ENCODE measurements at regions not wholly inside any gene's neighbourhood (a gene's known extent, or its start where the extent isn't known, plus 50 kb on each side); places are given as distances from the start of the nearest gene placed in this dataset.

- intact Hi-C loops (cut with micrococcal nuclease; ENCODE audit: unreplicated experiment), result no loop called here
- DNase-seq (ENCODE audit: low spot score) (no peak), FAIRE-seq (no peak), ATAC-seq (no peak)
- no TSS peak for BruUV-seq (replicated peaks)
- Histone ChIP-seq H4K20me1 (ENCODE audit: insufficient read depth, low read length) (no peaks in the 10 kb centered on the region), H3K27me3 (ENCODE audit: control insufficient read depth in 1 of 2, insufficient read depth in 2 of 2, low read length in 2 of 2) (peaks cover 2 to 30% of the 10 kb centered on the region in 2 experiments; a peak in 4 of 5 replicates), H3K36me3 (replicated peaks in 1 of 2; ENCODE audit: control insufficient read depth in 1 of 2, insufficient read depth in 2 of 2, low read length in 2 of 2) (no peaks in the 10 kb centered on the region), H3K9me3 (ENCODE audit: low read length) (no peaks in the 10 kb centered on the region), H3K9ac (ENCODE audit: insufficient read depth, low read depth, low read length) (no peak overlapping the region), H3K4me2 (ENCODE audit: low read depth, low read length) (no peak overlapping the region), H3K4me1 (ENCODE audit: insufficient read depth, low read length) (no peaks in the 10 kb centered on the region), H2AFZ (ENCODE audit: low read length) (no peak overlapping the region), H3K79me2 (ENCODE audit: insufficient read depth, low read length) (no peaks in the 10 kb centered on the region), H3K4me3 (replicated peaks in 1 of 3; ENCODE audit: insufficient read depth in 1 of 3, low read depth in 2 of 3, low read length in 3 of 3) (no peak overlapping the region), H3K27ac (ENCODE audit: extremely low read length, insufficient read depth, low read length) (no peak overlapping the region)
- ChIA-PET CTCF (ENCODE audit: low intra/inter-chr PET ratio, low total read pairs) (no interaction called here), POLR2A (no interaction called here)
- in situ Hi-C loops (cut with HindIII; ENCODE audit: extremely low pct_ligation_motif_present, low pct_unique_long_range_greater_than_20kb), result no loop called here
- WGBS (ENCODE audit: low lambda C conversion rate), result 51% methylated on average over 12 of the region's 12 CpGs
- TF ChIP-seq AGO1 (IDR thresholded peaks at IDR 0.05; ENCODE audit: low read depth, low read length, poor library complexity, severe bottlenecking), result no peak
- no peak for TF ChIP-seq ZNF441 (CRISPR knock-in tag; IDR thresholded peaks at IDR 0.05; ENCODE audit: borderline replicate concordance)
- no peak for TF ChIP-seq SNAPC4 (CRISPR knock-in tag; IDR thresholded peaks at IDR 0.05)
- TF ChIP-seq ZKSCAN1 (IDR thresholded peaks at IDR 0.05; ENCODE audit: low read length), result no peak
- TF ChIP-seq CHD4 (IDR thresholded peaks at IDR 0.05; ENCODE audit: borderline replicate concordance, low read length), result no peak
- TF ChIP-seq SRSF4 (IDR thresholded peaks at IDR 0.05; ENCODE audit: low read depth, low read length, poor library complexity, severe bottlenecking), result no peak
- TF ChIP-seq, protein P1, sequence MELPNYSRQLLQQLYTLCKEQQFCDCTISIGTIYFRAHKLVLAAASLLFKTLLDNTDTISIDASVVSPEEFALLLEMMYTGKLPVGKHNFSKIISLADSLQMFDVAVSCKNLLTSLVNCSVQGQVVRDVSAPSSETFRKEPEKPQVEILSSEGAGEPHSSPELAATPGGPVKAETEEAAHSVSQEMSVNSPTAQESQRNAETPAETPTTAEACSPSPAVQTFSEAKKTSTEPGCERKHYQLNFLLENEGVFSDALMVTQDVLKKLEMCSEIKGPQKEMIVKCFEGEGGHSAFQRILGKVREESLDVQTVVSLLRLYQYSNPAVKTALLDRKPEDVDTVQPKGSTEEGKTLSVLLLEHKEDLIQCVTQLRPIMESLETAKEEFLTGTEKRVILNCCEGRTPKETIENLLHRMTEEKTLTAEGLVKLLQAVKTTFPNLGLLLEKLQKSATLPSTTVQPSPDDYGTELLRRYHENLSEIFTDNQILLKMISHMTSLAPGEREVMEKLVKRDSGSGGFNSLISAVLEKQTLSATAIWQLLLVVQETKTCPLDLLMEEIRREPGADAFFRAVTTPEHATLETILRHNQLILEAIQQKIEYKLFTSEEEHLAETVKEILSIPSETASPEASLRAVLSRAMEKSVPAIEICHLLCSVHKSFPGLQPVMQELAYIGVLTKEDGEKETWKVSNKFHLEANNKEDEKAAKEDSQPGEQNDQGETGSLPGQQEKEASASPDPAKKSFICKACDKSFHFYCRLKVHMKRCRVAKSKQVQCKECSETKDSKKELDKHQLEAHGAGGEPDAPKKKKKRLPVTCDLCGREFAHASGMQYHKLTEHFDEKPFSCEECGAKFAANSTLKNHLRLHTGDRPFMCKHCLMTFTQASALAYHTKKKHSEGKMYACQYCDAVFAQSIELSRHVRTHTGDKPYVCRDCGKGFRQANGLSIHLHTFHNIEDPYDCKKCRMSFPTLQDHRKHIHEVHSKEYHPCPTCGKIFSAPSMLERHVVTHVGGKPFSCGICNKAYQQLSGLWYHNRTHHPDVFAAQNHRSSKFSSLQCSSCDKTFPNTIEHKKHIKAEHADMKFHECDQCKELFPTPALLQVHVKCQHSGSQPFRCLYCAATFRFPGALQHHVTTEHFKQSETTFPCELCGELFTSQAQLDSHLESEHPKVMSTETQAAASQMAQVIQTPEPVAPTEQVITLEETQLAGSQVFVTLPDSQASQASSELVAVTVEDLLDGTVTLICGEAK (IDR thresholded peaks at IDR 0.05), result no peak
- TF ChIP-seq, protein P1 (CRISPR knock-in tag; IDR thresholded peaks at IDR 0.05), result no peak
Observed at GRCh38 chr18:78913395-78913794, 66.2 kb upstream of the SALL3 start.

Measured in HepG2 (cell line).